K562 (cell line): ENCODE measurements at regions not wholly inside any gene's neighbourhood (a gene's known extent, or its start where the extent isn't known, plus 50 kb on each side); places are given as distances from the start of the nearest gene placed in this dataset.

Source experiments
- CBFB ChIP-seq: sonication (generic); formaldehyde crosslinking; IDR thresholded peaks from 2 replicates; pipeline ENCODE4 v1.4.0; 2020; ENCODE audit warnings: mild to moderate bottlenecking, missing genetic modification reagents
- MAFK ChIP-seq: IDR thresholded peaks from 2 replicates; pipeline ENCODE4 v1.6.1; 2011; ENCODE audit warnings: low read length, improper control_type of control experiment
- MCM7 ChIP-seq, 2 experiments: fragments of 450-650 bp; IDR thresholded peaks; 2 replicates each; pipeline ENCODE4 v1.6.1; 2016 to 2018
- PCBP2 ChIP-seq: fragments of 200-400 bp; formaldehyde crosslinking; IDR thresholded peaks from 2 replicates; pipeline ENCODE4 v1.6.1; 2018; ENCODE audit warnings: low read length, low read depth, mild to moderate bottlenecking, moderate library complexity; ENCODE audit not compliant: poor library complexity, severe bottlenecking
- POLR2A ChIP-seq: fragments of 450-650 bp; conservative IDR thresholded peaks from 2 replicates; pipeline ENCODE4 v1.6.1; 2016
- POLR2AphosphoS5 ChIP-seq: IDR thresholded peaks from 2 replicates; pipeline ENCODE4 v1.6.1; 2011; ENCODE audit warnings: mild to moderate bottlenecking, low read depth, low read length, moderate library complexity; ENCODE audit not compliant: control insufficient read depth, insufficient read depth
- SFPQ ChIP-seq: fragments of 200-400 bp; formaldehyde crosslinking; IDR thresholded peaks from 2 replicates; pipeline ENCODE4 v1.6.1; 2017; ENCODE audit warnings: mild to moderate bottlenecking, low read depth, low read length, moderate library complexity
- TF ChIP-seq, protein P1 (sequence below), 3 experiments: IDR thresholded peaks in 2 of 3; conservative IDR thresholded peaks in 1 of 3; 2 replicates each; pipeline ENCODE4 v1.5.1; 2011 to 2012; ENCODE audit warnings: low read length in 3 of 3, mild to moderate bottlenecking in 3 of 3, control low read depth in 2 of 3, improper control_type of control experiment in 1 of 3, inconsistent platforms in 1 of 3, low read depth in 1 of 3, mixed read lengths in 1 of 3, moderate library complexity in 1 of 3; ENCODE audit not compliant: insufficient read depth in 2 of 3

GRCh38 chr3:147945968-147946519 is 536.9 kb downstream of the ZIC1 start:
- TF ChIP-seq PCBP2 (no peak), POLR2AphosphoS5 (no peak), POLR2A (no peak), SFPQ (no peak), MAFK (no peak), CBFB (CRISPR knock-in tag) (no peak), MCM7 (IDR thresholded peaks at IDR 0.05) (no peak)
- TF ChIP-seq, protein P1, sequence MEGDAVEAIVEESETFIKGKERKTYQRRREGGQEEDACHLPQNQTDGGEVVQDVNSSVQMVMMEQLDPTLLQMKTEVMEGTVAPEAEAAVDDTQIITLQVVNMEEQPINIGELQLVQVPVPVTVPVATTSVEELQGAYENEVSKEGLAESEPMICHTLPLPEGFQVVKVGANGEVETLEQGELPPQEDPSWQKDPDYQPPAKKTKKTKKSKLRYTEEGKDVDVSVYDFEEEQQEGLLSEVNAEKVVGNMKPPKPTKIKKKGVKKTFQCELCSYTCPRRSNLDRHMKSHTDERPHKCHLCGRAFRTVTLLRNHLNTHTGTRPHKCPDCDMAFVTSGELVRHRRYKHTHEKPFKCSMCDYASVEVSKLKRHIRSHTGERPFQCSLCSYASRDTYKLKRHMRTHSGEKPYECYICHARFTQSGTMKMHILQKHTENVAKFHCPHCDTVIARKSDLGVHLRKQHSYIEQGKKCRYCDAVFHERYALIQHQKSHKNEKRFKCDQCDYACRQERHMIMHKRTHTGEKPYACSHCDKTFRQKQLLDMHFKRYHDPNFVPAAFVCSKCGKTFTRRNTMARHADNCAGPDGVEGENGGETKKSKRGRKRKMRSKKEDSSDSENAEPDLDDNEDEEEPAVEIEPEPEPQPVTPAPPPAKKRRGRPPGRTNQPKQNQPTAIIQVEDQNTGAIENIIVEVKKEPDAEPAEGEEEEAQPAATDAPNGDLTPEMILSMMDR (IDR thresholded peaks at IDR 0.05 in 2 of 3, conservative IDR thresholded peaks at IDR 0.05 in 1 of 3; ENCODE audit: insufficient read depth in 2 of 3, low read depth in 1 of 3, low read length in 3 of 3), result no peak
